SU-DHL-6 (cell line): ENCODE measurements at regions not wholly inside any gene's neighbourhood (a gene's known extent, or its start where the extent isn't known, plus 50 kb on each side); places are given as distances from the start of the nearest gene placed in this dataset.

ENCODE experiments used
- CTCF ChIP-seq: fragments of 200-600 bp; sonication (generic); IDR thresholded peaks from one replicate; pipeline ENCODE4 v1.5.1; 2017; ENCODE audit warnings: antibody characterized with exemption, mild to moderate bottlenecking, low read length, moderate library complexity; ENCODE audit not compliant: insufficient read depth, poor library complexity, severe bottlenecking
- EZH2phosphoT487 ChIP-seq: fragments of 200-600 bp; sonication (generic), shearing (Covaris generic); conservative IDR thresholded peaks from 2 replicates; pipeline ENCODE4 v1.6.1; 2018; ENCODE audit warnings: mild to moderate bottlenecking, antibody characterized with exemption, low read length, moderate library complexity, mixed read lengths

GRCh38 chr22:27572278-27572666, 229.3 kb downstream of the MN1 start:
- TF ChIP-seq CTCF = no peak
- no peak for TF ChIP-seq EZH2phosphoT487
